HG03097 (cell line): ENCODE measurements at regions not wholly inside any gene's neighbourhood (a gene's known extent, or its start where the extent isn't known, plus 50 kb on each side); places are given as distances from the start of the nearest gene placed in this dataset.

Experiments used
- ATAC-seq: cut with Tn5 transposase; IDR thresholded peaks from one replicate; pipeline ENCODE4 v1.9.1; 2021; ENCODE audit not compliant: unreplicated experiment, low FRiP score

DNA sequence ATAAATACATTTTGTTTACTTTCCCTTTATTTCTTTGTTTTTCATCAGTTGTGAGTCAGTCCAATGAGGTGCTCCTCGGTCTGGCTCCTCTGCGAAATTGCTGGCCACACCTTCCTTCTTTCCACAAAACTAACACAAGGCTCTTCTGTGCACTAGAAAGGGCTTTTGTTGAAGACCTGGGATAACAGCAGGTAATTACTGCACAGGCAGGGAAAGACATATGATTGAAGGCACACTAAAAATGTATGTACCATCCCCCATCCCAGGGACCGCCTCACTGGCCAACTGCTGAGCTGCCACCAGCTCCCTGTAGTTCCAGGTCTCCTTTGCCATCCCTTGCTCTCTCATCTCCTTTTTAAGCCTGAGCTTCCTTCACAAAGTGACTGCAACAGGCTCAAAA lies 180.5 kb downstream of the EFNB2 start:
- ATAC-seq, result no peak

DNA sequence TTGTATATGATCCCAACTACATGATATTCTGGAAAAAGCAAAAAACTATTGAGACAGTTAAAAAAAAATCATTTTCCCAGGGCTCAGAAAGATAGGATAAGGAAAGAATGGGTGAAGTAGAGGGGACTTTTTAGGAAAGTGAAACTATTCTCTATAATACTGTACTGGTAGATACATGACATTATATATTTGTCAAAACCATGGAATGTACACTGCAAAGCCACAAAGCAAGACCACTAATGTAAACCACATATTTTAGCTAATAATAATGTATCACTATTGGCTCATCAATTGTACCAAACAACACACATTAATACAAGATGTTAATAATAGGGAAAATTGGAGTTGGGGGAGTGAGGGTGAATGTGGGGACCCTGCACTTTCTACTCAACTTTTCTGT lies 182.6 kb downstream of the EFNB2 start:
- no peak for ATAC-seq

DNA sequence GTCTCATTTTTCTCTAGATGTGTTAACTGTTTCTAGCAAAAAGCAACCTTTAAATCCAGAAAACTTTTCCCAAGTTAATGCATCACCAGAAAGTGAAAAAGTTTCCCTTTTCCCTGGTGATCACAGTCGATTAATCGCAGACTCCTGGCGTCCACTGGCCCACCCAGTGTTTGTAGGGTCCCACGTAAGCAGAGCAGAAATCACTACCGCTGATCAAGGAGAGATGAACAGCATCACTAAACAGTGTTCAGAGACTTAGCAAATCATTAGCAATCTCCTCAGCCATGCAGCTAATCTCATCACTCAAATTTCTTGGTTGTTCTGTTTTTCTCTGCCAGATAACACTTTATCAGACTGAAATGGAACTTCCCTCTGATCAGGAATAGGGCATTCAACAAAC lies 184.2 kb downstream of the EFNB2 start:
- ATAC-seq, result no peak

DNA sequence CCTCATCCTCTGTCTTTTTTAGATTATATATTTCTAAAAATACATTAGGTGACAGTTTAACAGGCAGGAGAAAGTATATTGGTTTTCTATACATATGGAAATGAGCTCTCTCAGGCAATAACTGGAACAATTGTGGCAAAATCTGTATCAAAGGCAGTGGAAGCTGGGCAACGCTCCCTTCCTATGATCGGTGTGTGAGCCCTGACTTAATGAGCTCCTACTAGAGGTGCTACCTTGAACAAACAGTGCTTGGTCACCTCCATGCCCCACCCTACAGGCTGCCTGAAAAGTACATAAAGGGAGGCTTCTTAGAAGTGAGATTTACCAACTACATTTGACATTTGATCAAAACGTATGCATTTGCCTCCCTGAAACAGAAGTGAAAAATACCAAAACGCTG lies 185.3 kb downstream of the EFNB2 start:
- no peak for ATAC-seq

DNA sequence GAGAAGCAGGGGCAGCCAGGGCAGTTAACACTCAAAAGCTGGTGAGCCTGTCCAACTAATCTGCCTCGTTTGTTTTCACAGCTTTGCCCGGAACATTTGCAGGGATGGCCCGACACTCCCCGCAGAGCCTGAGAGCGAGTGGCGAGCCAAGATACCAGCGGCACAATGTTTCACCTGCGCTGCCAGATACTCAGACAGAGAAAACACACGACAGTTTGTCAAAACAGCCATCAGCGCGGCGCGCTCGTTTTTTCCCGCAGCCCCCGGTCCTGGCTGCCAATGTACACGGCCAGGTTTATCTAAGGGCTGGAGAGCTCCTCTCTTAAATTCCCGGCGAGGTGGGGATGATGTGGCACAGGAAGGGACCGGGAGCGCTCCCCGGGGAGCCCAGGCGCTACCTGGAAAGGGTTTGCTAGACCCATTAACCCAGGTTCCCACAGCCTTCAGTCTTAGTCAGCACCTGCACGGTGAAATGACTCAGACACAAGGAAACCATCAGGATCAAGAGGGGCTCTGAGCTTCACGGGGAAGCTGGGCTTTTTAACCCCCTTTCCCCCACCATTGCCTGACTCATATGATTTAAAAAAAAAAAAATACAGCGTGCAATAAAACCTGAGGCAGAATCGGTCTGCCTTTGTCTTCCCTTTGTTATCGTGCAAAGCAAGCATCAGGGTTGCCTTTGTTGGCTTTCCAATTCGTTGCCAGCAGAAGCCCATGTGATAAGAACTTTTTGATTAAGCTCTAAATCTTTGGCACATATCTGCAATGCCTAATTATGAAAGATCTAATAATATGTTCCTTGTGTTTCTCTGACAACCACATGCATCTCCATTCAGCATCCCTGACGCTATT lies 186.2 kb downstream of the EFNB2 start:
- no peak for ATAC-seq

DNA sequence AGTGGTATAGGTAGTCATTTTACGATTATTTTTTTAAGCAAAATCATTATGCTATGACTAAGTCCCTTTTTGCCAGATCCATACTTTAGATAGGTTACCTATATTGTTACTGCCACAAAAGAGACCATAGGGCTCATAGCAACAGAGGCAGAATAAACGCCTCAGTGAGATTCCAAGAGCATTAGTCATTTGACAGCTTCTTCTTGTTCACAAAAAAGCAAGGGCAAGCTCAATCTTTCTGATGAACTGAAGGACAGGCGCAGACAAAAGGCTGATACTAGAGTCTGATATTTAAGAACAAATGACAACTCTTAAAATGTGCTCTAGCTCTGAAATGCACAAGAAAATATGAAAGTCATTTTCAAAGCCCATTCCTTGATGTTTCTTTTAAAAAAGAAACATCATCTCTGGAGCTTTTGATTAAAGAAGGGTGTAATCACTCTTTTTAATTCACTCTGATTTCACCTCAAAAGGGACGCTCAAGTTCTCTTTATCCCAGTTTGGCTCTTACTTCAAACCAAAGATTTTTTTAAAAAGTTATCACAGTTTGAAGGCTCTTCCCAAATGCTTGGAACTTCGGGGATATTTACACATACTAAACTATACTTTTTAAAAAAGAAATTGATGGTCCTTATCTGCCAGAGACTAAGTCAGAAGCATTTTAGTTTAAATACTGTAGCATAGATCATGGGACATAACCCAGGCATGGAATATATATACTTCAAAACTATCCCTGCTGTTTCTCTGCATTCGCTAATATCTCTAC lies 187.2 kb downstream of the EFNB2 start:
- no peak for ATAC-seq

DNA sequence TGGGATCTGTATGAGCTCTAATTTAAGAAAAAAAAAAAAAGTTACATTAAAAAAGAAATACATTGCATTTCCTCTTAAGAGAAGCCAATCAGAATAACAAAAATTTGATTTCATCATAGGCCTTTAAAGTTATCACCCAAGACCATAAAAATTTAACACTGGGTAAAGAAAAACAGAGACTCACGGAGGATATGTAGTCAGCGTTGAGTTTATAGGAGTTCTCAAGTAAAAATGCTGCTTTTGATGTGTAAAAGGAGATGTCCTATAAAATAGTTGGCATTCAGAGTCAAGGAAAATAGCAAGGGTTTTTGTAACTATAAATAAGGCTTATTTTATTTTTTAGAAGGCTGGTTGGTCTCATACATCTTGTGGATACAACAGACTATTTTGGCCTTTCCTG lies 191.1 kb downstream of the EFNB2 start:
- ATAC-seq, result no peak

DNA sequence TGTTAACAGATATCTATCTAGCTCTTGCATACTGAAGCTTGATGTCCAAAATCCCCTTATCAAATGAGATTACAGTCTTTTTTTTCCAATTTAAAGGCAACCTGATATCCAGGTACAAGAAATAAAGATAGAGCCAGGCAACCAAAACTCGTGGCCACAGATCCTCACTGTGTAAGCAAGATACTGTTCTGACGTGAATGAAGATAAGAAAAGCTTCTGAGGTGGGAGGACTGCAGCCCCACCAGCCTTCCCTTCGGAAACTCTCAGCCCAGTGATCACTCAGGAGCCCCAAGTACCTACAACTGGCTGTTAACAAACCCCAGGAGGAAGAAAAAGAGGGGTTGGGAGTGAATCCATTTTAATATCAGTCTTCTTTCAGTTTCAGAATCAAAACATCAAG lies 191.6 kb downstream of the EFNB2 start:
- ATAC-seq, result no peak

DNA sequence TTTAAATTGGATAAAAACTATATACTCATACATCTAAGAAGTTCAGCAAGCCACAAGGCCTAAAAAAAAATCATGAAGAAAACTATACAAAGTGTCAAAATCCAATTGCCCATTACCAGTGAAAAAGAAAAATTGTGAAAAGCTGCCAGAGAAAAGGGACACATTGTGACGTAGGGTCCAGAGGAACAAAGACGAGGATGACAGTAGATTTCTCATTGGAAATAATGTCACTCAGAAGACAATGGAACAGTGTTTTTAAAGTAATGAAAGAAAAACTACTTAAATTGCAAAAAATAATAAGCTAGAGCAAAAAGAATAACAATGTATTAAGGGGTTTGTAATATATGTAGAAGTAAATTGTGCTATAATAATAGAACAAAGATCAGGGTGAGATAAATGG lies 195.2 kb downstream of the EFNB2 start:
- ATAC-seq, result no peak

DNA sequence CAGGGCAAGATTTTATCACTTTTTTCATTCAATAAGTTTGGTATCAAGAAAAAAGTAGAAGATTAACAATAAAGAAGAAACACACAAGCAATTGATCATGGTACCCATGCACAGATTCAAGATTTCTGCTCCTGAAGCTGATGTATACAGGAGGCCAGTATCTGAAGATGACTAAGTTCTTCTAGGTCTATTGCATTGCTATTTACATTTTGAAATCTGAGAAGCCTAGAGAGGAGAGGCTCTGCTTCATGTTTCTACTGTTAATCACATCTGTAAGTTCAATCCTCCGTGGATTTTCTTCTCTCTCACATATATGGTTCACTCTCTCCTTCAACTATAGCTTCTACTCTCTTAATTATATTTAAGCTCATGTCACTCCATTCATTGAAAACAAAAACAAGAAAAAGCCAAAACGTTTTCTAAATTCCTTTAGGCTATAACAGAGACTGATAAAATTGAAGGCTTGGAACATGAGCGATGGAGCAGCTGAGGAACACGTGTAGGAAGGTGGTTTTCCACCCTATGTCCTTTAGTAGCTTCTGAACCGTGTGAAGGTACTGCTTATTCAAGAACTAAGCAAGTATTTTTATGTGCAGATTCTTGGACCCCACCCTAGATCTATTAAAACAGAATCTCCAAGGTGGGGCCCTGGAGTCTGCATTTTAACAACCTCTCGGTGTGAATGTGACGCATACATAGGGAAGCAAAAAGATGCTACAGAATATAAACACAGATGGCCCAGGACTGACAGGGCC lies 198.2 kb downstream of the EFNB2 start:
- no peak for ATAC-seq

DNA sequence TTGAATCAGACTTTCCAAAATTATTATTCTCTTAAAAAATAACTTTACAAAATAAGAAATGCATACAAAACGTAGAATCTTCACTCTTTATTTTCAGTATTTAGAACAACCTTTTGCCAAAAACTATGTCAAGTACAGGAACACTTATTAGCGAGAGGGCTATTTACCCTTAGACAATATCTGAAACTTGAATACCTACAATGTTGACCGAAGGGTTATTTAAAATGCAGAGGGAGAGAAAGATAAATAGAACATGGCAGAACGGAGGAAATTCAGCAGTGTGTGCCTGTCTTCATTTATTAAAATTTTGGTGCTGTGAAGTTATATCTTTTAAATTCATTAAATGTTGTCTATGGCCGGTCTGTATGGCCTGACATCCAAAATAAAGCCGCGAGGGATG lies 198.8 kb downstream of the EFNB2 start:
- no peak for ATAC-seq

DNA sequence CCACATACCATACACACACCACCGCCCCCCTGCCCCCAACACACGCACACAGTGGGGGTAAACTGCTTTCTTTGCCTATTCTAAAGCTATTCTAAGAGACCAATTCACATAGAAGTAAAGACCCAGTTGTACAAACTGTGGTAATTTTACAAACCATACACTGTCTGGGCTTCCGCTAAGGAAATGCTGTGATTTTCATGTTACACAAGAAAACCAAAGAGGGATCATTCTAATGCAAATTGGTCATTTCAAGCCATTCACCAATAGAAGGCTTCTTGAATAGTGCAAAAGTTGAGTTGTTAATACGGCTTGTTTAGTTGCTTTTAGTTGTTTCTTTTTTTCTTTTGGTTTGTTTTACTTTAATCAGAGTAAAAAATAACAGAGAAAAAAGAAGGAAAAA lies 202.8 kb downstream of the EFNB2 start:
- ATAC-seq, result no peak

DNA sequence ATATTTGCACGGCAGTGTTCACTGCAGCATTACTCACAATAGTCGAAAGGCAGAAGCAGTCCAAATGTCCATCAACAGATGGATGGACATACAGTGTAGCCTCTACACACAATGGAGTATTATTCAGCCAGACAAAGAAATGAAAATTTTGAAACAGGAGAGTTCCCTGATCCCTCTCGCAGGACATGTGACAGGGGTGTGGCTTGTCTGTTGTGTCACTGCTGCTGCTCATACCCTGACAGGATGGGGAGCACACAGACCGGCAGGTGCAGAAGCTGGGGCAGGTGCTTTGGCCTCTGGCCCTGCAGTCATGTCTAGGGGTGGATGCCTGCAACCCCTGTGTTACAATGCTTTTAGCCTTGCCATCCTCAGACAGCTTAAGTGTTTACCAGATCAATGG lies 204.3 kb downstream of the EFNB2 start:
- ATAC-seq, result no peak

DNA sequence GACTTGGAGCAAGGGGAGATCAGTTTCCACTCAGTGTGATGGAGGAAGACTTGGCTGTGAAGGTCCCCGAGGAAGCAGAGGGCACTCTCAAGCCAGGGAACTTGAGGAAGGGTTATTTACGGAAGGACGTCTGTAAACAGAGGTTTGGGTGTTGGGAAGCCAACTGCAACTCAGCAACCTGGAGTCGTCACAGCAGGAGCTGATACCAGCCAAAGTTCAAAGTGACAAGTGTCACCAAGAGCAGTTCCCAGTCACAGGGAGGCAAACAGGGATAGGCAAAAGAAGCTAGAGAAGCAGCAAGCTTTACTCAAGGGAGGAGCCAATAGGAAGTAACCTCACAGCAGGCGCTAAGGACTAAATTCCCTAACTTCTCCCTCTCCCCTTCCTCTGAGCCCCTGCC lies 205.5 kb downstream of the EFNB2 start:
- ATAC-seq, result no peak

DNA sequence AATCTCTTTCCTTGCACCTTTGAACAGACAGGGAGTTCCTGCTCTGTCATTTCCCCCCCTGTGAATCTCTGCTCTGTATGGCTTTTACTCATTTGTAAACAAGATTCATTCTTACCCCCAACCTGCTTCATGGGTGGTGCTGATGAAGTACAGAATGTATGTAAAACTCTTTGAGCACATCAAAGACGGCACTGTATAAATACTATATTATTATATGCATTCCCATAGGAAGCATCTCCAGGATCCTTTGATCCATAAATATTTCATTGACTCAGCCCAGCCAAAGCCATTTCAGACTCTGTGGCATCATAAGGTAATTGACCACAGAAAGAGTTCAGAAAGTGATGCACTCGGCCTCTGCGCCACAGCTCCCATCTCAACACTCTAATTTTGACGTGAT lies 208.7 kb downstream of the EFNB2 start:
- ATAC-seq, result no peak

DNA sequence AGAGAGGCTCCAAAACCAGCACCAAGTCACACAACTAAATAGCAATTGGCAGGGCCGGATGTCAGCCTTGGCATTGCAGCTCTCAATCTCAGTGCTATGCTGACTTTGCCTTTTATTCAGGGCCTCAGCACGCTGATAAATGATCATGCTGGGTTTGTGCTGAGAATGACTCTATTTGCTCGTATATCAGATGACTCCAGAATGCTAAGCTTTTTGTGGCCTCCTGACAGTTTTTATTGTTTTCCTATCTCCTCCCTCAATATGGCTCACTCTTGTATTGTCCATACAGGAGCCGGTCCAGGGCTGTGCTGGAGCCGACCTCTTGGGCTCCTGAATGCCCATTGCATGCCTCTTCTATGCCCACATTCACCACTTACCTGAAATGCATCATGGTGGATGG lies 211.0 kb downstream of the EFNB2 start:
- no peak for ATAC-seq

DNA sequence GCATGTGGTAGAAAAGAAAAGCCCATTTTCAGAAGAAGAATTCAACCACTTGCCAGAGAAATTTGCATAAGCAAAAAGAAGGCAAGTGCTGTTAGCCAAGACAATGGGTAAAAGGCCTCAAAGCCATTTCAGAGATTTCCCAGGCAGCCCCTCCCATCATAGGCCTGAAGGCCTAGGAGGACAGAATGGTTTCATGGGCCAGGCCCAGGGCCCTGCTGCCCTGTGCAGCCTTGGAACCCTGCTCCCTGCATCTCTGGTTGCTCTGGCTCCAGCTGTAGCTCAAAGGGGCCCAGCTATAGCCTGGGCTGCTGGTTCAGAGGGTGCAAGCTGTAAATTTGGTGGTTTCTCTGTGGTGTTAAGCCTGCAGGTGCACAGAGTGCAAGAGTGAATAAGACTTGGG lies 212.8 kb downstream of the EFNB2 start:
- ATAC-seq, result no peak

DNA sequence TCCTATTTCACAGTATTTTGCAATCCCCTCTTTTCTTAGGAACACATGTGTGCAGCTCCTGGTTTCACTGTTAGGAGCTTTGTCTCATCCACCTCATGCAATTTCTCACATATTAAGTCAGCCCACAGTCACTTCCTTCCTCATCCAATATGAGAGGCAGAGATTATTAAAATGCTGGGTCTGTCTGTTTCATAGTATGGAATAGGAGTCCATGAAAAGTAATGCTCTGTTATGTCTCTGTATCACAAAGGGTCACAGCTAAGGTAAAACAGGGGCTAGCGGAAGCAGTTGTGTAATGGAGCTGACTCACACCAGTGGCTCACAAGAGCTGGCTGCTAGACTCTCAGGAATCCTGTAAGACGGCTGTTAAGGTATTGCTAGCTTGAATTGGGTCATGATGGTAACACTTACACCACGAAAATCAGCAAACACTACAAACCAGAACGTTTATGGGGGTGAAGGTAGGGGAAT lies 216.5 kb downstream of the EFNB2 start:
- ATAC-seq, result no peak

DNA sequence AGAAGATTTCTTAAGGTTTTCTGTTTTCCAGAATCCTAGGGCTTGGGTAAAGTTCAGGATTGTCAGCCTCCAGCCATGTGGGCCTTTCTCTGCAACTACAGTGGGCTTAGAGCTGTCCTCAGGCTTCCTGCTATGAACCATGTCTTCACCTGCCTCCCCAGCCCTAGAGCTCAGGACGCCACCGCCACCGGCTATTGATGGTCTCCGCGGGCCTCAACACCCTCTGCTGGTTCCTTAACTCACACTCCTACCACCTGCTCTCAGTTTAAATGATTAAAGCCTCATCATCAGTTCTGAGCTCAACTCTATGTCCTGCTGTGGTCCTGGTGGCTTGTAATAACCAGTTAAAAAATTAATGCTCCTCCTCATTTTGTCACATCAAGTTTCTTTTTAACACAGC lies 221.0 kb downstream of the EFNB2 start:
- ATAC-seq, result no peak

DNA sequence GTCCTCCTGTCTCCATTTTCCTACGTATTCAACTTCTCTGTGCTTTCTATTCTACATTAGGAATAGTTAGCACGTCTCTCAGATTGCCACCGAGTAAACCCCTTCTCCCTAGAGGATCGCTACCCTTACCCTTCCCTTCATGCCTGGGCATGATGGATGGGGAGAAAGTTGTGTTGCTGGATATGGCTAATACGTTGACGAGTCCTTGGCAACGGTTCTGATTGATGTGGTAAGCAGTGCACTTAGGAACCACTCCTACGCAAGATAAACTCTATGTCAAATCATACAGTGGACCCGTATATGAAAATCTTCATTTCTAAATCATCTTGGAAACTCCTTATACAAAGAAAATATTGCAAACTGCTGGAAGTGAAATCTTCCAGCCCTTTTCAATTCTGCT lies 224.5 kb downstream of the EFNB2 start:
- no peak for ATAC-seq

DNA sequence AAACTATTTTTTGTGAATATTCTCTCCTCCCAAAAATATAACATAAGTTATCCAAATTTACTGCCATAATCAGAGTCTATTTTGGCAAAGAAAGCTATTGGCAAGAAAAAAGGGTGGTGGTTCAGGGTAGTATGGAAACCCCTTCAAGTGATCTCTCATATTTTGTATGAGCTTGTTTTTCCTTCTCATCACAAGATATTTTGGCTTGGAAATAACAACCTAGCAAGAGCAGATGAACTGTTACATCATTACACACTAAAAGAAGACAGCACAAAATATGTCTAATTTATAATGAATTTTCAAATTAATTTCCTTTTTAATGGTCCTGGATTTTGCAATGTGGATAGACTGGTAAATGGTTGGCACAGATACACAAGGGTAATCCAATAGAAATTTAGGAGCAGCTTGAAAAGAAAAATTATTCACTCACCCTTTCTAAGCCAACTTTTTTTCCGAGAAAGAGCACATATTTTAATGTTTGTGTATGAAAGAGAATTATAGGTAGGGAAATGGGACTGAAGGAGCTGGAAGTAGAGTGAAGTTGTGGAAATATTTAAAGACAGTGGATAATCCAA lies 225.1 kb downstream of the EFNB2 start:
- no peak for ATAC-seq
